GM19467 (cell line): ENCODE measurements at regions not wholly inside any gene's neighbourhood (a gene's known extent, or its start where the extent isn't known, plus 50 kb on each side); places are given as distances from the start of the nearest gene placed in this dataset.

Source experiments
- ATAC-seq: cut with Tn5 transposase; IDR thresholded peaks from one replicate; pipeline ENCODE4 v1.9.1; 2021; ENCODE audit warnings: mild to moderate bottlenecking, moderate library complexity; ENCODE audit not compliant: unreplicated experiment

- no peak for ATAC-seq
These were observed 282.6 kb downstream of the IRF8 start for GRCh38 chr16:86181526-86181925.

GRCh38 chr16:86184185-86184584 lies 285.2 kb downstream of the IRF8 start:
- no peak for ATAC-seq

DNA sequence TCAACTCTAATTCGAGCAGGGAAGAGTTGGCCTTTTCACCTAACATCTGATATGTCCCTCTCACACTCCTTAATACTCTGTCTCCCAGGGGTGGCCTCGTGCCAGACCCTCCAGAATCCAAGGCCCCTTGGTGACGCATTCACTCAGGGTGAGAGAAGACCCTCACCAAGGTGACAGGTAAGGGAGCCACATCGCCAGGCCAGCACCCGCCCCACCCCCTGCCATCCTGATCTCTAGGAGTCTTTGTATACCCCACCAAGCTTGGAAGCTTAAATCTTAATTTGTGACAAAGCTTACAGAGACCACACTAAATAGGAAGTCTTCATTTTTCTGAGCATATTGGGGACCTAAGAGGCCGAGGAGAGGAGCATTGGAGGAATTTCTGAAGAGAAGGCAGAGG lies 286.1 kb downstream of the IRF8 start:
- no peak for ATAC-seq

DNA sequence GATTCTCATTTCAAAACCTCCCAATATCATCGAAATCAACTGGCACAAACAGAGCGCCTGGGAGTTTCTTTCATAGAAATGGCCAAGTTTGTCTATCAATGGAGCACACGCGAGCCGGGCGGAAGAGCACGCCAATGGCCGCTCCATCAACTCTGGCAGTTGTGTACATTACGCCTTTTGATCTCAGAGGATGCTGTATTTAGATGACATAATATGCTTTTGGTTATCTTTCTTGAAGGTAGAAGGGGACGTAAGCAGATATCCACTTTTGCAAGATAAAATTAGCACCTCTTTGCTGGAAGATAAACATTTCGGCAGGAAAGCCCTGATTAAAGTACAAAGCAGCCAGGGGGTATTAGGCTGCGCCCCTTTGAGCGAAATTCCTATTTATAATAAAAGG lies 287.4 kb downstream of the IRF8 start:
- ATAC-seq: no peak

DNA sequence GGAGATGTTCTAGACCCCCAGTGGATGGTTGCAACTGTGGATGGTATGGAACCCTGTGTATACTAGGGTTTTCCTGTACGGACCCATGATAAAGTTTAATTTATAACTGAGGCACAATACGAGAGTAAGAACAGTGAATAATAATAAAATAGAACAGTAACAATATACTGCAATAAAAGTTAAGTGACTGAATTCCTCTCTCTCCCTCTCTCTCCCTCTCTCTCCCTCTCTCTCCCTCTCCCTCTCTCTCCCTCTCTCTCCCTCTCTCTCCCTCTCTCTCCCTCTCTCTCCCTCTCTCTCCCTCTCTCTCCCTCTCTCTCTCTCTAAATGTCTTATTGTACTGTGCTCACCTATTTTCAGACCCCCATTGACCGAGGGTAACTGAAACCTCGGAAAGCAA lies 291.0 kb downstream of the IRF8 start:
- ATAC-seq: no peak

DNA sequence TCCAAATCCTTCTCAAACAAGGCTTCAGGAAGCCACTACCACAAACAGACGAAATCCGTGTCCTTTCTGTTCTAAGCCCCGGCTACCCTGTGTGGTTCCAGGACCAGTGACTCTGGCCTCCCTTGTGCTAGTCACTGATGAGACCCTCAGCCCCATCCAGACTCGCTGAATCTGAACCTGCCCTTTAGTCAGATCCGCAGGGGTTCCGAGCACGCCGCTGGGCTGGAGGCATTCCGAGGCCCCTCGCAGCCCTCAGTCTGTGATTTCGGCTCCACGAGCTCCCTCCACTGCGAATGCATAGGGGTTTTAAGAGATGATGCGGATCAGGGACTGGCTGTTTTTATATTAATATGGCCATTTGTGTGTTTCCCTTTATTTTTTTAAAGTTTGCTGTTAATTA lies 292.7 kb downstream of the IRF8 start:
- no peak for ATAC-seq

DNA sequence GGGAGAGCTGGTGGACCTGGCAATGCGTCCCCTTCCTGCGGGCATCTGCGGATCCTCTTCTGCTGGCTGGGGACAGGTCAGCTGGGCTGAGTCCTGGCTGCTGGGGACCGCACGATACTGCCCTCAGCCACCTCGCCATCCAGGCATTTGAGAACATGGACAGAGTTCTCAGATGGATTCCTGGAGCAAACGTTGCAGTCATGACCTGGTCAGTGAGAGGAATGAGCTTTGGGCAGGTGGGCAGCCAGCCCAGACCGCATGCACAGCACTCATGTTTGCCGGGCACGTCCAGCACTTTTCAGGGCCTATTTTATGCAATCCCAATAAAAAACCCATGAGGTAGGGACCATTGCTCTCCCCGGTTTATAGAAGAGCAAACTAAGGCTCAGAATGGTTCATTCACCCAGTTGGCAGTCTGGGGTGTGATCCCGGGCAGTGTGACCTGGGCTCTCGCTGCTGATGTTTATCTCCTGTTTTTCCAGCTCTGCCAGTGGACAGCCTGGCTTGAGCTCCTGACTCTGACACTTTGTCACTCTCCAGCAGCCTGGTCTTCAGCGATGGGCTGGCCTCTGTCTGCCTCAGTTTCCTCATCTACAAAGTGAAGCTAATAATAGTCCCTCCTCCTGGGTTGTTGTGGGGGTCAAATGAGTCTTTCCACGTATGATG lies 294.7 kb downstream of the IRF8 start:
- ATAC-seq: no peak

- no peak for ATAC-seq
These were observed 297.1 kb downstream of the IRF8 start for GRCh38 chr16:86195863-86196630.

DNA sequence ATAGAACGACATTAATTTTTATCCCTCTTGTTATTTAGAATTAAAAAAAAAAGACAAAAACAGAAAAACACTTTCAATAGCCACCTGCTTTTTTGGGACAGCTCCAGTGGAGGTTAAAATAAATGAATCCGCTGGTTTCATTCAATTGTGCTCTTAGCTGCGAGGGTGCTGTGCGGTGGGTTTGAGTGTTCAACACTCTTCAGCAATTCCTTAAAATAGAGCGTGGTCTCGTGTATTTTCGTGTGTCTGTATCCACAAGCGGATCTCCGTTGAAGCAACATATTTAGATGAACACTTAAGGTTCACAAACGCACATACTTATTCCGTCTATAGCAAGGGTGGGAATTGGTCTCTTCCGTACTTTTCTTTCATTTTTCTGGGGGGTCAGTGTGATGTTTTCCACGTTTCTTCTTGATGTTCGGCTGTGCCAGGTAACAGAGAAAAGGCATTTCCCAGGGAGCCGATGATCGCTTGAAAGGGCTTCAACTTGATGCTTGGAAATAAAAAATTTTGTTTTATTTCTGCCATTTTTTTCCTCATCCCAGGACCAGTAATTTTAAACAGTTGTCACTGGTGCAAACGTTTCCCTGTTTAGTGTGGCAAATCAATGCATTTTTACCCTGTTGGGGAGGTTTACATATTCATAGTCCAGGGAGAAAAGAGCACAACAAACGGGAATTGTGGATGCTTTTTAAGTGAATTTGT lies 297.9 kb downstream of the IRF8 start:
- no peak for ATAC-seq

DNA sequence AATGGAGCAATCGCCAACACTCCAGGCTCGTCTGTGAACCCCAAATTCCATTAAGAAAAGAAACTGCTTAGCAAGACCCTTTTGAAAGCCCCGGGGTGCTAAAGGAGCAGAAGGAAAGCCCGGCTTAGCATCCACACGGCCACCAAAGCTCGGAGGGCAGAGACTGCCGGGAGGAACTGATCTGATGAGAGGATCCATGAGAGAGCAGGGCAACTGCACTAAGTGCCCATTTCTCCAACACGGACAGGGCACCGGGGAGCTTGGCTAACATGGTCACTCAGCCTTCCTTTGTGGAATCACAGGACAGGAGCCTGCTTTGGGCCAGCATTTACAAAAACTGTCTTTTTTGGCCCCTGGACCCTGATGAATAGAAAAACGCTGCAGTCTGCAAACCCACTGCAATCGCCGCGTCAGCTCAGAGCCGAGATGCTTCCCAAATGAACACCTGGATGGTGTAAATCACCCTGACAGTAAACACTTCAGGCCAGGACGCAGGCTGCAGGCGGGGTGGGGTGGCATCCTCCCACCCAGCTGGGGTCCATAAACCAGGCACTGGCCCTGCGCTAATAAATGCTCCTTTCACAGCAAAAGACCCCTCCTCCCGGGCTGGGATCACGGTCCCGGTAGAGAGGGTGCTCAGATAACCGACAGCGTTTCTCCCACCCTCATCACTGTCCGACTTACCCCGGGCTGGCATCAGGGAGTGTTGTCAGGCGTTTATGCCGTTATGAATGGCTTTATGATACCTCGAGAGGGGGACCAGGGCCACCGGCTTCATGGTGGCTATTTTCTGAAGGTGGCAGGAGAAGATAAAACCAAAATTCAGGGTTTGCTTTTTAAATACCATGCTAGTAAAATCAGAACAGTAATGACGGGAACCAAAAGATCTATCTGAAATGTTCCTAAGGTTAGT lies 299.5 kb downstream of the IRF8 start:
- ATAC-seq: no peak

GRCh38 chr16:86199182-86199581 lies 300.2 kb downstream of the IRF8 start:
- no peak for ATAC-seq

GRCh38 chr16:86199871-86200695 lies 301.1 kb downstream of the IRF8 start:
- ATAC-seq: no peak

DNA sequence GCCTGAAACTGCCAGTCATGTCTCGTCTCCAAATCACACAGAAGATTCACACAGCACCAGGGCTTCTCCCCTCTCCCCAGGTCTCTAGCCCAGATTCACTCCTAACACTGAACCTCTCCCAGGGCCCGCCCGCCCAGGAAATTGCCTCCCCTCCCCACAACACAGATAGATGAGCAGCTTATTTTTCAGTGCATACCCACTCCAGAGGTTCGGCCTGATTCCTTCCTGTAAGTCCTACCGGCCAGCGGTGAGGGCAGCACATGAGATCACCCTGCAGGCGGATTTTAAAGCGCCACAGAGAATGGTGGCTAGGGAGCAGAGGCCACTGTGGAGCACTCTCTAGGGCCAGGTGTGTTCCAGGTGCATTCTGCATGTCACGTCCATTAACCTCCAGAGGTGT lies 301.8 kb downstream of the IRF8 start:
- no peak for ATAC-seq

- no peak for ATAC-seq
These were observed 302.8 kb downstream of the IRF8 start for GRCh38 chr16:86201746-86202145.

DNA sequence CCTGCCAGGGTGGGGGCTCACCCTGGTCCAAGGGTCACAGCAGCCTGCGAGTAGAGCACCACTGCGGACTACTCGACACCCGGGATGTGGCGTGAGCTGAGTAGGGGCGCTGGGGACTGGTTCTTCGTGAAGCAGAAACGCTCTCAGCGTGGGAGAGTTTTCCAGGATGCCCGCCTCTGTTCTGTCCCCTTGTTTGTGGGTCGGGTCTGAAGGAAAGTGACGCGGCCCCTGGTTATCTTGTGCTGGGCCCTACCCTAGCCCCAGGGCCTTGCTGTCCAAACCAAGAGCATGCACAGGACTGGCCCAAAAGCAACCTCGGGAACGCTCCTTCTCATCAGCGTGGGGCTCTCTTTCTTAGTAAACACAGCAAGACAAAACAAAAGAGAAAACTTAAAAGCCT lies 303.3 kb downstream of the IRF8 start:
- ATAC-seq: no peak

- ATAC-seq: no peak
These were observed 303.9 kb downstream of the IRF8 start for GRCh38 chr16:86202760-86203426.

DNA sequence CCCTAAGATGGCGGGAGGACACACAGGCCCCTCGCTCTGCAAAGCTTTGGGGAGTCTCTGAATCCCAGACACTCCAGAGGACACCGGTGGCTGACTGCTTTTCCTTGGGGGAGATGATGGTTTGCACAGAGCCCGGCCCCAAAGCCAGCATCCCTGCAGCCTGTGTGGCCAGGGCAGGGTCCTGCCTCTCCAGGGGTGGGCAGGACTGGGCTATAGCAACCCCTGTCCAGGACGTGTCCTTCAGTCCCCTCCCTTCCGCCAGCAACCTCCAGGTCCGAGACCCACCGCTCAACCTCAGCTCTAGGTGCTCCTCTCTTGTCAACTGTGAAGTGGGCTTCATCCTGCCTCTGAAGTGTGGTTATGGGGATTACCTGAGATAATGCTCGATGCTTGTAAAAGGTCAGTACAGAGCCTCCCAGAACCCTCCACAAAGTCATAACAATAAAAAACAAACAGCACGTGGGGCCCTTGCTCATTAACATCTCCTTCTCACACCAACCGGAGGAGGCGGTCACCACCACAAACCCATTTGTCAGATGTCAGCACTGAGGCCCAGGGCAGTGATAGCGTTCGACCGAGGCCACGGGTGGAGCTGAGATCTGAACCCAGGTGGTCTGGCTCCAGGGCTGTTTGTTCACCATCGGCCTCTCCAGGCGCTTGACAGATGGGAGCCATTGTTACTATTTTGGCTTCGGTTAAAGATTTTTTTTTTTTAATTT lies 304.8 kb downstream of the IRF8 start:
- no peak for ATAC-seq

DNA sequence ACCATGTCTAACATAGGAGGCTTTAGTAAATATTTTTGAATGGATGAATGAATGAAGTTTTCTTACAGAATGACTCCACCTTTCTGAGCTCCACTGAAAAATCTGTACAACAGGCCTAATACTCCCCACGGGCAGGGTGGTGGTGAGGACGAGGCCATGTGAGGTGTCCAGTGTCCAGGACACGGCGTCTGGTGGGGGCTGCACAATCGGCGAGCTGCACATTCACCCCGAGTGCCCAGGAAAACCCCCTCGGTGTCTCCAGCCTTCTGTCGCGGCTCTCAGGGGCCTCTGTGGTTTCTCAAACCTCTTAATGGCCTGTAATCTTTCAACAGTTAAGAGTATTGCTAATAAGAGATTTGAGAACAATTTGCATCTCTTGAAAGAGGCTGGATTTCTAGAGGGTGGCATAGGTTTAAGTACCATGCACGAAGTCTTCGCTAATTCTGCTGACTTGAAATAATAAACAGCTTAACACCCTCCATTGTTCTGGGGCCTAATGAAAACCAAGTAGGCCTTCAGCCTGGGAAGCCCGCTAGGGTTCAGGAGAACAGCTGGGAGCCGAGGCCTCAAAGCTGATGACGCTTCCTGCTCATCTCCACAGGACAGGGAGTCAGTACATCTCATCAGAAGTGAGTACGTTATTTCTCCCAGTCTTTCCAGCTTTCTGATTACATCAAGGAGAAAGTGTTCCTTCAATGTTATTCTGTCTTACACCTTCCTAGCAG lies 304.6 kb upstream of the FOXF1 start:
- ATAC-seq: no peak
